ENCODE measurements at regions not wholly inside any gene's neighbourhood (a gene's known extent, or its start where the extent isn't known, plus 50 kb on each side); places are given as distances from the start of the nearest gene placed in this dataset.

- no peak for TF ChIP-seq CTCF (IDR thresholded peaks at IDR 0.05)
- TF ChIP-seq ZNF281 (CRISPR knock-in tag; IDR thresholded peaks at IDR 0.05) = no peak
- TF ChIP-seq ZNF317 (CRISPR knock-in tag; IDR thresholded peaks at IDR 0.05; ENCODE audit: borderline replicate concordance, low read depth) = no peak
- no peak for TF ChIP-seq E2F4 (CRISPR knock-in tag; IDR thresholded peaks at IDR 0.05; ENCODE audit: borderline replicate concordance, low read depth)
Observed at GRCh38 chr11:35063488-35063931, 75.5 kb upstream of the CD44 start.
